ENCODE measurements at regions not wholly inside any gene's neighbourhood (a gene's known extent, or its start where the extent isn't known, plus 50 kb on each side); places are given as distances from the start of the nearest gene placed in this dataset.

GRCh38 chr2:65498396-65498795 is 66.0 kb upstream of the SPRED2 start:
- TF ChIP-seq CTCF (conservative IDR thresholded peaks at IDR 0.05; ENCODE audit: low read length) (no peak), EZH2phosphoT487 (IDR thresholded peaks at IDR 0.05; ENCODE audit: borderline replicate concordance) (no peak)

All from Loucy (cell line).